Hepatic stellate cell (primary cell): ENCODE measurements at regions not wholly inside any gene's neighbourhood (a gene's known extent, or its start where the extent isn't known, plus 50 kb on each side); places are given as distances from the start of the nearest gene placed in this dataset.

Experiments
- DNase-seq: peaks from one replicate; pipeline ENCODE4 v3.0.0; 2011; ENCODE audit warnings: low spot score

DNA sequence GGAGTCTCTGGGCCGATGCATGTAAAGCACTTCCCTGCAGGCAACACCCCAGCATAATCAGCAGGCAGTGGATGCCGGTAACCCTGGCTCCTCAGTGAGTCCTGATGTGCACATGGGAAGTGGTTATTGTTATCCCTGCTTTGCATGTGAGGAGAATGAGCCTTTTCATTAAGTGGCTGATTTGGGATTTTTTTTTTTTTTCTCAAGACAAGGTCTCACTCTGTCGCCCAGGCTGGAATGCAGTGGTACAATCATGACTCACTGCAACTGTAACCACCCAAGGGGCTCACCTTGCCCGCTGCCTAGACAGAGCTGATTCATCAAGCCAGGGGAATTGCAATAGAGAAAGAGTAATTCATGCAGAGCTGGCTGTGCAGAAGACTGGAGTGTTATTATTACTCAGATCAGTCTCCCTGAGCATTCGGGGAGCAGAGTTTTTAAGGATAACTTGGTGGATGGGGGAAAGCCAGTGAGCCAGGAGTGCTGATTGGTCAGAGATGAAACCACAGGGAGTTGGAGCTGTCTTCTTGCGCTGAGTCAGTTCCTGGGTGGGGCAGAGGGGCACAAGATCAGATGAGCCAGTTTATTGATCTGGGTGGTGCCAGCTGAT lies 95.4 kb downstream of the SOCS6 start:
- peak; percentile 27 for DNase-seq

DNA sequence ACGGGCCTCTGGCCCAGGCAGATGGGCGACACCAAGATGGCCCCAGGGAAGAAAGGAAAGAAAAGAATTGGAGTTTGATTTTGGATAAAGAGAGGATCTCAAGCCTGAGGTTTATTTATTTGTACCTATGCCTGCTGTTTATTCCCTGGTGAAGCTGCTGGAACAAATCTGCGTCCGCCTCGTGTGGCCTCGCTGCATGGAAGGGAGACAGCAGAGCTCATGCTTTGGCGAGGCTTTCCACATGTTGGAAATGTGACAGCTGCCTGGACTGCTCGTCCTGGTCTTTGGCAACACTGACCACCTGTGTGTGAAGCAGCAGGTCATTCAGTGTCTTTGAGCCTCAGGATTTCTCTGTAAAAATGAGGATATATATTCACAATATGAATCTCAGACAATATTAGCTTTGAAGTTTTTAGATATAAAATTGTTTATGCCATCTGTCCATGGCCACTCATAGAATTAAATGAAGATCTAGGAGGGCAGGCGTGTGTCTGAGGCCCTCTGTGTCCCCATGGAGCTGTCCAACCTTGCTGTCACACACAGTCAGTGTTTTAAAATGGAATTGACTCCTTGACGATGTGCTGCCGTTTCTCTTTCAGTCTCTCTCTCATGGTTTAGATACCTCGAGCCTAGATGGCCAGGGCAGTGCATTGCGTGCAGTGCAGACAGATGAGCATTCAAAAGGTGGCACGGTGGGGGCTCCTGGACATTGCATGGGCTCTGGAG lies 94.3 kb downstream of the SOCS6 start:
- DNase-seq = no peak

DNA sequence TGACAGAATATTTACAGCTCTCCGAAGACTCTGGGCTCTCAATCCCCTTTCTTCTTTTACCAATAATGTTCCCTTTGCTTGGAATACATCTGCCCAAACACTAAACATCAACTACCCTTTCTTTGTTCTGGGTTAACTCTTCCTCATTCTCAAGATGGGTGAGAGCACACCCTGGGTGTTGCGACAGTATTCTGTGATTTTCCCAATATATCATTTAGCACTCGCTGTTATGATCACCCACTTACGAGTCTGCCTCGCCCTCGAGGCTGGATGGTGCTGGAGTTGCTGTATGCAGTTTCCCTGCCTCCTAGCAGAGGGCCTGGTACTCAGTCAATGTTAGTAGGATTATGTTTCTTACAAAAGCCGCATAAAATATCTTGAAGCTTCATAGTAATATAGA lies 93.2 kb downstream of the SOCS6 start:
- DNase-seq = no peak

DNA sequence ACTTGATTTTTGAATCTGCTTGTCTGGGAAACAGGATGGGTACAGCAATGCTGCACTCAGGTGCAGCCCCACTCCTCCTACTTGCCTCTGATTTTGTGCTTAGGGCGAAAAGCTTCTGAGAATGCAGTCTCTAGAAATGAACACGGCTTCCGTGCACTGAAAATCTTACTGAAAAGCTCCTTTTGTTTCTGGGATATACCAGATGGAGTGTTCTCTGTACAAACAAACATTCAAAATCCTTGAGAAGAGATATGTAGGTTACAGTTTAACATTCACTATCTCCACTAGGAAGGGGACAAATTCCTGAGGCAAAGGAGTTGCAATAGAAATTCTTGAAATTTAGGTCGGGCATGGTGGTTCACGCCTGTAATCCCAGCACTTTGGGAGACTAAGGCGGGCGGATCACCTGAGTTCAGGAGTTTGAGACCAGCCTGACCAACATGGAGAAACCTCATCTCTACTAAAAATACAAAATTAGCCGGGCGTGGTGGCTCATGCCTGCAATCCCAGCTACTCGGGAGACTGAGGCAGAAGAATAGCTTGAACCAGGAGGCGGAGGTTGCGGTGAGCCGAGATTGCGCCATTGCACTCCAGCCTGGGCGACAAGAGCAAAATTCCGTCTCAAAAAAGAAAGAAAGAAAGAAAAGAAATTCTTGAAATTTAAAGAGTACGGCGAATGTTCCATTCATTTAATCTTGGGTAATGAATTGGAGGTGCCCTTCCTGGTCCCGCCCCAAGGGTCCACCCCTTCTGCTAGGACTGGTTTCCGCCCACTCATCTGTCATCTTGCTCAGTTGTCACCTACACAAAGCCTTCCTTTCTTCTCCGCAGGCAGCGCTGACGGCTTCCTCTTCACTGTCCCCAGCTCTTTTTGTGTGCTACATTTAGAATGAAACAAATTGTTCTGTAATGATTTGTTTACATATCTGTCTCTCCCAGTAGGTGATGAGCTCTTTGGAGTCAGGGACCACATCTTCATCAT lies 92.4 kb downstream of the SOCS6 start:
- DNase-seq = no peak
